Activated T-cell treated with anti-CD3 and anti-CD28 coated beads for 48 hours (primary cell): ENCODE measurements at regions not wholly inside any gene's neighbourhood (a gene's known extent, or its start where the extent isn't known, plus 50 kb on each side); places are given as distances from the start of the nearest gene placed in this dataset.

ENCODE experiments used
- DNase-seq: peaks from one replicate; pipeline ENCODE4 v3.0.0-alpha.2; 2020; ENCODE audit warnings: low read depth

DNA sequence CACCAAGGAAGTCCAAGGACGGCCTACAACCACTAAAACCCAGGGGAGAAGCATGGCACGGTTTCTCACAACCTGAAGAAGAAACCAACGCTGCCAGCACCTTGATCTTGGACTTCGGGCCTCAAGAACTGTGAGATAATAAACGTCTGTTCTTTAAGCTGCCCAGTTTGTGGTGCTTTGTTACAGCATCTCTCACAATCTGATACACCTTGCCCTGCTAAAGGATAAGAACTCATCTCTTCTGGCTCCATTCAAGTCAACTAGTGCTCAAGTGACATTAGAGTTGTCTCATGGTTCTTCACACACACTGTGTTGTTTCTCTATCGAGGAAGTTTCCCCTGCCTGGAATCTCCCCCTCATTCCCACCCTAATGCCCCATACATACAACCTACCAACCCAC is 314.4 kb upstream of the RUNX1 start:
- DNase-seq: no peak

- no peak for DNase-seq
Measured at GRCh38 chr21:35361988-35362387, 312.9 kb upstream of the RUNX1 start.

DNA sequence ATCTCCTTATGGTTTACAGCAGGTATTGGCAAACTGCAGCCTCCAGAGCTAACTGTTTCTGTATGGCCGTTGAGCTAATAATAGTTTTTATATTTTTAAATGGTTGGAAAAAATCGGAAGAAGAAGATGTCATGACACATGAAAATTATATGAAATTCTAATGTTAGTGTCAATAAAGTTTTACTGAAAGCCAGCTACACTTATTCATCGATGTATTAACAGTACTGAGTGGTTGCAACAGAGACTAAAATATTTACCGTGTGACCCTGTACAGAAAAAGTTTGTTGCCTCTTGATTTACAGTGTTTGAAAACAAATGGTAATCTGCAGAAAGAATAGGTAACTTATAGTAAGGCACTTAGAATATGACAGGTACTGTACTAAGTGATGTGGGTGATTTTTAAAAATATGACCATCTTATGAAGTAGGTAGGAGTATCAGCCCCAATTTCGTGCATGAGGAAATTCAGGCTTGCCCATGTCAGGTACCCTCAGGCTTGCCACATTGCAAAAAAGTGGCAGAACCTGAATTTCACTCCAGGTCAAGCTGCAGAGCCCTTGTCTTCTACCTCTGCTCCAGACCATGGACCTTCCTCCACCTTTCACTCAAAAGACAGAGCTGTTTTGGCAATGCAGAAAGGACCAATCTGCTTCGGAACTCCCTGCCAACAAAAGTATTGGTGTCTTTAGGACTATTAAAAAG is 311.9 kb upstream of the RUNX1 start:
- DNase-seq: no peak

- no peak for DNase-seq
Measured at GRCh38 chr21:35359076-35359475, 310.0 kb upstream of the RUNX1 start.

DNA sequence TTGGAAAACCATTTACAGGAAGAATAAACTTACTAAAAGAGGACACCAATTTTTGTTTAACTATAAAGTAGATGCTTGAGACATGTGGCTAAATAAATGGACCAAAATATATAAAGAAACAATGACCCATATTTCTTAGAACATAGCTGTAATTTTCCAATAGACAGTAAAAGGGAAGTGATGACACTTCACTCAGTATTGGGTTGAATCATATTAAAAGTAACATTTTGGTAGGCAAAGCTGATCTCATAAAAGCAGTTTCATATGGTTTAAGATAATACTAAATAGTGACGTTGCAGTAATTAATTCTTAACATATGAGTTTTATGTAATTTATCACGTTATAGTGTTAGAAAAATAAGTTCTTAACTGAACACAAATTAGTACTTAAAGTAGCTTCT is 308.9 kb upstream of the RUNX1 start:
- DNase-seq: no peak

DNA sequence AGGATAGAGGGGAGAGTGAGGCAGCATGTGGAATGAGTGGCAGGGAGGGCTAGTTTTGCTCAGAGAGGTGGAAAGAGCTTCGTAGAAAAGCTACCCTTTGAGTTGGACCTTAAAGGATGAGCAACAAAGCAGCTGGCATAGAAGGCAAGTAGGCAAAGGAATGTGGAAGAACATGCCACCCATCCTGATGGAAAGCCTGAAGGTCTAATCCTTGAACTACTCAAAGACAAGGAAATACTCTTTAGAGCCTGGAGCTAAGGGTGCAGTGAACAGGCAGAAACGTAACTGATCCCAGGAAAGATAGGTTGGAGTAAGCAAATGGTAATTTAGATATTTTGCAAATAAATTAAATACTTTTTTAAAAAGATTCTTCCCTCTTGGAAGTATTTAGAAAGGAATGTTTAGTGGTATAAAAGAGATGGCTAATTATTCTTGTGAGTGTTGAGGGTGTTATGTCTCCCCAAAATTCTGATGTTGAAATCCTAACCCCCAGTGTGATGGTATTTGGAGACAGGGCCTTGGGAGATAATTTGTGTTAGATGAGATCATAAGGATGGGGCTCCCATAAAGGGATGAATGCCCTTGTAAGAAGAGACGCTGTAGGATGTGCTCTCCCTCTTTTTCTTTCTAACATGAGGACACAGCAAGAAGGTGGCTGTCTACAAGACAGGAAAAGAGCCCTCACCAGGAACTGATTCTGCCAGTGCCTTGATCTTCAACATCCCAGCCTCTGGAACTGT is 308.1 kb upstream of the RUNX1 start:
- no peak for DNase-seq

- DNase-seq: no peak
Measured at GRCh38 chr21:35354078-35354477, 305.0 kb upstream of the RUNX1 start.

- no peak for DNase-seq
Measured at GRCh38 chr21:35352793-35353192, 303.7 kb upstream of the RUNX1 start.

DNA sequence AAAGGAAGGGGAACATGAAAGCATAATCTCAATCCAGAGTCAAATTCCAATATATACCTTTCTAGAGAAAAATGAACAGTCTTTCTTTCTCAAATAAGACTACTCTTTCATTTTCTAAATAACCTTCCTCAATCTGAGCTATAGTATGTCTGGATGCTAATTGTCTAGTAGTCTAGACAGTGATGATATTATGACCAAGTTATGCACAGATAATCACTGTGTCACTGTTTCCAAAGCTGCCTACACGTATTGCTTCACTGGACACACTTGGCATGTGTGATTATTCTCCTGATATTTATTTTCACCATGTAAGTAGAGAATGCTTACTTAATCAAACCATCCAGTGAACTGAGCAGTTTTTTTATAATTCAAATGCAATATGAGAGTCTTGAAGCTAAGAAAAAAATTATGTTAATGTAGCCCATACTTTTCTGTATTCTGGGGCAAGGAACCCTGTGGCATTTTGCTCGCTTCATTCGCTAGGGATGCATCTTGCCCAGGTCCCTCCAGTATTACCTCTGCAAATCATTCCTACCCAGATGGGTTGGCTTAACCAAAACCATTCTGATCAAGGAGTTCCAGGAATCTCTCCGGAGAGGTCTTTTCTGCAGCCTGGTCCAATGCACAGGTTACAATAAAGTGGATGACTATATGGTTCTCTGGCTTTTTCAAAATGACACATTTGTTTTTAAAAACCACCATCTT is 303.1 kb upstream of the RUNX1 start:
- DNase-seq: no peak

DNA sequence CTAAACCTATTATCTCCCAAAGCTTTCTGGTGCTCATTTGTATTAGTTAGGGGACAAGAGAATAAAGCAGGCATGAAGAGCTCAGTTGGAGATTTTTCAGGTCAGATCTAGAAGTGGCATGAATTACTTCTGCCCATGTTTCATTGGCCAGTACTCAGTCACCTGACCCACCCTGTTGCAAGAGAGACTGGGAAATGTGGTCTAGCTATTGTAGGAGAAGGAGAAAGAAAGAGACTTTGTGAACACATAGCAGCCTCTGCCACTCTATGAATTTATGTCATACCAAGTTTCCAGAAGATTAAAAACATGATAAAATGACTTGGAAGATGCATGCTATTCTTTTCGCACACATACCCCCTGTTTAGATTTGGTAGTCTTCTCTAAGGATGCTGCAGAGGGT is 302.3 kb upstream of the RUNX1 start:
- DNase-seq: no peak

DNA sequence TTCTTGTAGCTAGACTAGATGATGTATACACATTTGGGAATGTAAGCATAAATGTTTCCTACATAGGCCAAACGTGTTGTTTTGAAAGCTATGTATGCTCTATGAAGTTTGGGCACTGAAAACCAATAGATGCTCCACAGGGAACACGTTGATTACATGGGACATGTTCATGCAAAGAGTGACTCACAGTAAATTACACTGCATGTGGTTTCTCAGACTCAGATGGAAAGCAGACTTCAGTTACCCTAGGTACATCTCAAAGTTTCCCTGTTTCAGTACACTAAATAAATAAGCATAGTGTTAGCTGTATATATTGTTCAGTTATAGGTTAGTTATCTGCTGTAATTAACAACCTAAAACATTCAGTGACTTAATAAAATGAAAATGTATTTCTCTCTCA is 301.9 kb upstream of the RUNX1 start:
- DNase-seq: no peak

DNA sequence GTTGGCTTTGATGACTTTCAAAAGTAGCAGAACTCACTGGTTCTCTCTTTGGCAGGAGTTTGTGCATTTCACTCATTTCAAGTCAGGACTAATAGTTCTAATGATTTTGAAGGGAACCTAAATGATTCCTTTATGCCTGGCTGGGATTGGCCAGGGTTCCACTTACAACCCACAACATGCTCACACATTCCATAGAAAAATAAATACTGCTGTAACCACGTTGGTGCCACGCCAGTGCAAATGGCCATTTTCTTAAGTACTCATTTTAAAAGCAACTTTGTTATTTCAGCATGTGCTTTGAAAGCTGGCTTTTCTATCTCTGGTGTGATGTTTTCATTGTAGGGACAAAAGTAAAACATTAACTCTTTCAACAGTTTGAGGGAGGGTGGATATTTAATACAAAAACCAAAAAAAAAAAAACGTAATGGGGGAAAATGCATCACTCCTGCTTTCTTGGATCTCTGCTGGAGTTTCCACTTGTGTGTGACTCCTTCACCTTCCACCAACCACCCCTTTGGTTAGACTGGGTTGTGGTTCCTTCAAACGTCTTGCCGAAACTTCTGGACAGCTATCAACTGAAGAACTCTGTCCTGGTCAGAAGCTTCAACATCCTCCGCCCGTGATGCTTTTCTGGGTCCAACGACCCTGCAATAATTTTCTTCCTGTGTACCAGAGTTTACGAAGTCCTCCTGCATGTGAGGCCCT is 300.4 kb upstream of the RUNX1 start:
- no peak for DNase-seq

- no peak for DNase-seq
Measured at GRCh38 chr21:35348686-35349085, 299.6 kb upstream of the RUNX1 start.

- DNase-seq: no peak
Measured at GRCh38 chr21:35346697-35347096, 297.6 kb upstream of the RUNX1 start.

GRCh38 chr21:35345954-35346353 is 296.9 kb upstream of the RUNX1 start:
- no peak for DNase-seq

DNA sequence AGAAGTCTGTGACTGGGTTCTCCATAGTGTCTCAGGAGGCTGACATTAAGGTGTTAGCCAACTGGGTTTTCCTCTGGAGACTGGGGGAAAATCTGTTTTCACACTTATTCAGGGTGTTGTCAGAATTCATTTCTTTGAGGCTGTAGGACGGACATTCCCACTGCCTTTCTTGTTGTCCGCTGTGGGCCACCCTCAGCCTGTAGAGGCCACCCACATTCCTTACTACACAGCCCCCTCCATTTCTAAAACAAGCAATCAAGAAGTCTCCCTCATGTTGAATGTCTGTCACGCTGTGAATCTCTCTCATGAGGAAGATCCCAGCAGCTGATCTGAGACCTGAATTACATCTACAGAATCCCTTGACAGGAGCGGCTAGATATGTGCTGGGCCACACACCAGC is 295.5 kb upstream of the RUNX1 start:
- DNase-seq: no peak

DNA sequence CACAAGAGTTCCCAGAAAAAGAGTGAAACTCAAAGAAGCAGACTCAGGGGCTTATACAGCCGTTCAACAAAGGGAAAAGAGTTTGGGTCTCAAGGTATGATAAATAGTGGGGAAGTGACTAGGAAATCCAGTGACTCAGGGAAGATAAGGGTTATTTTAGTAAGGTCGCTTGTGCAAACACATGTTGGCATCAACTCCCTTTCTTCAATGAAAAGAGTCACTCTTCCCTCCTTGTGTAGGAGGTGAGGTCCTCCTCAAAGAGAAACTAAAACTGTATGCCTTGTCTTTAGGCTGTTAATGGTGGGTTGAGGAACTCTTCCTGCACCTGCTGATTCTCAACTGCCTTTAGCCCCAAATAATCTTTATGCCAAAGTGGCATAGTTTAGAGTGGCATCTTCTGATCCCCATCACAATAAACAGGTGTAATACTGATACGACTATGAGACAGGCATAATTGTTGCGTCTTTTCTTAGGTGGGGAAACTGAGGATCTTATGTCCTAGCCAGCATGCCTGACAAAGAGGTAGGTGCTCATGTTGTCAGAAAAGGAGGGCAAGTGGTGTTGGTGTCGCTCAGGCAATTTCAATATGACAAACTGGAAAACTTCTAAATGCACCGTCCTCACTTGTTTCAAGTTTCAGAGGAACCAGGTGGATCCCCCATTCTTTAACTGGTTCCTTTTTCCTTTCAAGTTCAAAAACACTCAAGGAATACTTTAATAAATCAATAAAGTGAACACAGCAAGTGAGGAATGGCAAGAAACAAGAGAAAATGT is 294.1 kb upstream of the RUNX1 start:
- DNase-seq: no peak

GRCh38 chr21:35342440-35342839 is 293.3 kb upstream of the RUNX1 start:
- no peak for DNase-seq

- DNase-seq: no peak
Measured at GRCh38 chr21:35340273-35340672, 291.2 kb upstream of the RUNX1 start.

DNA sequence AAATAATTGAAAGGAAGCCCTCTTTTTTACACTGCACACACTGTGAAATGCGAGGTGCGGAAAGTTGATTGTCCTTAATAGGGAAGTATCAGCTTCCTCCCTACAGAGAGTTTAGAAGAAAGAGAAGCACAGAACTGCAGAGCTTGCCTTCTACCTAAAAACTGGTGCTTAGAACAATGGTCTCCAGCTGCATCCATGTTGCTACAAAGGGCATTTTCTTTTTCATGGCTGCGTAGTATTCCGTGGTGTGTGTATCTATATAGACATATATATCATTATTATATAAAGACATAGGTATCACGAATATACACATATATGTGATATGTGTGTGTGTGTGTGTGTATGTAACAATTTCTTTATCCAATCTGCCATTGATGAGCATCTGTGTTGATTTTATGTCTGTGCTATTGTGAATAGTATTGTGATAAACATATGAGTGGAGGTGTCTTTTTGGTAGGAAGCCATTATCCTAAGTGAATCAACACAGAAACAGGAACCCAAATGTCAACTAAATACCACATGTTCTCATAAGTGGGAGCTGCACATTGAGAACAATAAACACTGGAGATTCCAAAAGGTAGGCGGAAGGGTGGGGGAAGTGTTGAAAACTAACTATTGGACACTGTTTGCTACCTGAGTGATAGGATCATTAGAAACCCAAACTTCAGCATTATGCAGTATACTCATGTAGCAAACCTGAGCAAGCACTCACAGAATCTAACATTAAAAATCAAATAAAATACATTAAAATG is 290.0 kb upstream of the RUNX1 start:
- DNase-seq: no peak

- no peak for DNase-seq
Measured at GRCh38 chr21:35338281-35338680, 289.2 kb upstream of the RUNX1 start.
